D721Med (cell line): ENCODE measurements at regions not wholly inside any gene's neighbourhood (a gene's known extent, or its start where the extent isn't known, plus 50 kb on each side); places are given as distances from the start of the nearest gene placed in this dataset.

ENCODE experiments used
- DNase-seq: peaks from one replicate; pipeline ENCODE4 v3.0.0; 2011; ENCODE audit warnings: low spot score; ENCODE audit not compliant: insufficient read length
- FAIRE-seq: peaks from 2 replicates; lab custom pipeline; 2011; peaks lifted over from hg19 to GRCh38; lab: Jason Lieb, UNC
- CTCF ChIP-seq: IDR thresholded peaks from 2 replicates; pipeline ENCODE4 v1.5.1; 2012; ENCODE audit warnings: mild to moderate bottlenecking, control low read depth; ENCODE audit not compliant: insufficient read depth; ENCODE audit errors: missing control alignments

GRCh38 chr3:186457236-186457635, 86.9 kb downstream of the CRYGS start:
- DNase-seq (no peak), FAIRE-seq (no peak)
- TF ChIP-seq CTCF = no peak

- no peak for TF ChIP-seq CTCF
- no peak for DNase-seq
- no peak for FAIRE-seq
Measured at GRCh38 chr3:186456731-186457191, 87.4 kb downstream of the CRYGS start.

DNA sequence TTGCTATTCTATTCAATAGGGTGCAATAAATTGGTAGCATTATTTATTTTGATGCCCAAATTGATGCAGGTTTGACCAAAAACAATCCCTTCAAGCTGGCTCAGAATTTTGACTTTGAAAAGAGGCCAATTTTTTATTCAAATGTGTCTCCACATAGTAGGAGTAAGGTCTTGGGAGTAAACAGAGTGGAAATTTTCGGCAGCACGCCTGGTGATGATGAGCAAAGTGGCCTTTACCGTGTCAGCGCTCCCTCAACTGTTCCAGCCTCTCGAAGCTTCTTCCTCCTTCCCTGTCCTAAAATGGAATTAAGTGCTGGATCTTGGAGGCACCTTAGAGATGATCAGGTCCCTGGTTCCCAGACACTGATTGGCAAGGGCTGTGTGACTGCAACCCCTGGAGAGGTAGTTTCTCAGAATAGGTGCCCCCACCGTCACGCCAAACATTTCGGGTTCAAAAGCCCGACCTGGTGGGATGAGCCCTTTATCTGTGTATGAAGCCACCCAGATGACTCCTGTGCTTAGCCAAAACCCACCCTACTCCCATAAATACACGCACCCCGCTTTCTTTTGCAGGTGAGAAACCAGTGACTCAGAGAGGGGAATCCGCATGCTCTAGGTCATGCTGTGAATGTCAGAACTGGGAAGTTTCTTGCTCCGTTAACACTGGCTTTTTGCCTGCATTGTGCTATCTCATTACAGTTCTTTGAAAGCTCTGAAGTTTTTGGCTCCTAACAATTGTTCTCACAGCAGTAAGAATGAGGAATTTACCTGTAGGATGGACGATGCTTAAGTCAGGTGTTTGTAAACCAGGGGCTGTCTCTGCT, 89.1 kb downstream of the CRYGS start:
- FAIRE-seq (no peak), DNase-seq (no peak)
- no peak for TF ChIP-seq CTCF

DNA sequence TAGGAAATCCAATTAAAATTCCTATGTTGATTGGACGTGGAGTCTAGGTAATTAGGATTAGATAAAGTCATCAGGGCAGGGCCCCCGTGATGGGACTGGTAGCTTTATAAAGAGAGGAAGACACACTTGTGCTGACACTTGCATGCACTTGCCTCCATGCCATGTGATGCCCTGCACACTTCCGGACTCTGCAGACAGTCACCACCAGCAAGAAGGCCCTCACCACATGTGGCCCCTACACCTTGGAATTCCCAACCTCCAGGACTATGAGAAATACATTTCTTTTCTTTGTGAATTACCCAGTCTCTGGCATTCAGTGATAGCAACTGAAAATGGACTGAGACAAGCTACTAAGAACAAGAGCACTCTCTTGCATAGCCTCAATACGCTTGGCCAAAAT, 90.6 kb downstream of the CRYGS start:
- DNase-seq = no peak
- TF ChIP-seq CTCF = no peak
- no peak for FAIRE-seq

- FAIRE-seq (no peak), DNase-seq (no peak)
Measured at GRCh38 chr3:186452517-186452916, 90.5 kb upstream of the DGKG start.

DNA sequence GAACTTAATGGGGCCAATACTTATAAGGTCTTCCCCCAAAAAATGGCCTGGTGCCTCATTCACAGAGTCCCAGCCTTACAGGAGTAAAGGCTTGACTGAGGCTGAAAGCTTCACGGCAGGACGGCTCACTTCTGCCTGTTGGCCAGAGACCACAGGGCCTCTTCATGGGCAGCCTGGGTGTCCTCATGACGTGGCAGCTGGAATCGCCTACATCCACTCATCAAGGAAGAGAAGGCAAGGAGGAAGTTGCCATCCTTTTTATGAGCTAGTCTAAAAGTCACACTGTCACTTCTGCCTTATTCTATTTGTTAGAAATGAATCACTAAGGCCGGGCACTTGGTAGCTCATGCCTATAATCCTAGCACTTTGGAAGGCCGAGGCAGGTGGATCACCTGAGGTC, 89.3 kb upstream of the DGKG start:
- DNase-seq (no peak), FAIRE-seq (no peak)
- no peak for TF ChIP-seq CTCF

More at GRCh38 chr3:186452517-186452916, 90.5 kb upstream of the DGKG start:
- TF ChIP-seq CTCF = no peak

DNA sequence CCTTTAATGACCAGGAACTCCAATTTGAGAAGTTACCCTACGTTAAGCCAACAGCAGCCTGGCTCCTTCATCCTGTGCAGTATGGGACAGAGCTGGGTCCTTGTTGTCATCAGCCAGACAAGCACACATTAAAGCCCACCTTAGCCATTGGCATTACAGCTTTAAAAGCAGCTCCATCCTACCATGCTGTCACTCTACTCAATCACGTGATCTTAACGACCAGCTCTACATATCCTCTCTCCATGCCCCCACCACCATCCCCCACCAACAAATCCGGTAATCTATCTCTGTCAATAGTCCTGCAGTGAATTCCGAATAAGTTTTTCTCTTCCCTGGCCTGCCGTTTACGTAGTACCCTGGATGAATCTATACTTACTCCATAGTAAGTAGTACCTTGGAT, 82.9 kb upstream of the DGKG start:
- DNase-seq (no peak), FAIRE-seq (no peak)
- no peak for TF ChIP-seq CTCF
